ENCODE measurements at regions not wholly inside any gene's neighbourhood (a gene's known extent, or its start where the extent isn't known, plus 50 kb on each side); places are given as distances from the start of the nearest gene placed in this dataset.
"Not testable (repeated sequence)": the region's sequence is repeated elsewhere in the genome, so short reads cannot be mapped to it uniquely, and the experiment has no call there.

- ChIA-PET POLR2A (no interaction called here), CTCF (no interaction called here)
- TF ChIP-seq SP1 (IDR thresholded peaks at IDR 0.05) (no peak), FOXK2 (IDR thresholded peaks at IDR 0.05) (no peak), PKNOX1 (IDR thresholded peaks at IDR 0.05) (no peak), FOXA1 (IDR thresholded peaks at IDR 0.05) (no peak), L3MBTL2 (conservative IDR thresholded peaks at IDR 0.05) (no peak), ELF4 (IDR thresholded peaks at IDR 0.05) (no peak), FOXM1 (IDR thresholded peaks at IDR 0.05; ENCODE audit: borderline replicate concordance) (no peak), NFRKB (IDR thresholded peaks at IDR 0.05) (no peak), LEF1 (IDR thresholded peaks at IDR 0.05; ENCODE audit: borderline replicate concordance) (no peak), BHLHE40 (IDR thresholded peaks at IDR 0.05; ENCODE audit: borderline replicate concordance) (no peak), TARDBP (IDR thresholded peaks at IDR 0.05) (no peak), CTBP1 (IDR thresholded peaks at IDR 0.05; ENCODE audit: borderline replicate concordance) (no peak), ARNT (IDR thresholded peaks at IDR 0.05) (no peak), ZNF384 (IDR thresholded peaks at IDR 0.05) (no peak)
- no peak for DNase-seq (ENCODE audit: extremely low spot score)
These were observed 1804.3 kb upstream of the PCDH10 start for GRCh38 chr4:131344761-131345160.

- TF ChIP-seq NFRKB (IDR thresholded peaks at IDR 0.05) (no peak), LEF1 (IDR thresholded peaks at IDR 0.05; ENCODE audit: borderline replicate concordance) (no peak), ZNF384 (IDR thresholded peaks at IDR 0.05) (no peak), ELF4 (IDR thresholded peaks at IDR 0.05) (no peak), SUZ12 (IDR thresholded peaks at IDR 0.05) (no peak), SP1 (IDR thresholded peaks at IDR 0.05) (no peak), ARNT (IDR thresholded peaks at IDR 0.05) (no peak), CTBP1 (IDR thresholded peaks at IDR 0.05; ENCODE audit: borderline replicate concordance) (no peak), HDGF (IDR thresholded peaks at IDR 0.05; ENCODE audit: borderline replicate concordance) (no peak), L3MBTL2 (conservative IDR thresholded peaks at IDR 0.05) (no peak), BHLHE40 (IDR thresholded peaks at IDR 0.05; ENCODE audit: borderline replicate concordance) (no peak), FOXA1 (IDR thresholded peaks at IDR 0.05) (no peak), FOXM1 (IDR thresholded peaks at IDR 0.05; ENCODE audit: borderline replicate concordance) (no peak), PKNOX1 (IDR thresholded peaks at IDR 0.05) (no peak), TARDBP (IDR thresholded peaks at IDR 0.05) (no peak), FOXK2 (IDR thresholded peaks at IDR 0.05) (no peak)
- ChIA-PET POLR2A (no interaction called here), CTCF (no interaction called here)
- DNase-seq (ENCODE audit: extremely low spot score), result no peak
These were observed 1801.3 kb upstream of the PCDH10 start for GRCh38 chr4:131347816-131348215.

DNA sequence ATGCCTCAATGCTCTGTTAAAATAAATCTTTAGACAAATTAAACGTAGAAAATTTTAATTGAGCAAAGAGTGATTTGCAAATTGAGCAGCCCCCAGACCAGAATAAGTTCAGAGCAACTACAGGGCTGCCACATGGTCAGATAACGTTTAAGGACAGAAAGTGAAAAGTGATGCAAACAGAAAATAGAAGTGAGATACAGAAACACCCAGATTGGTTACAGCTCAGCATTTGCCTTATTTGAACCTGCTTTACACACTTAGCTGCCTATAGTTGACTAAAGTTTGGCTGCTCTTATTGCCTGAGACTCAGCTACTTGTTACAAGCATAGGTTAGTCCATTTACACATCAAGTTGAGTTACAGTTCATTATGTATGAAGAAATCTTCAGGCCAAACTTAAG lies 1800.8 kb upstream of the PCDH10 start:
- TF ChIP-seq SP1 (IDR thresholded peaks at IDR 0.05), result no peak
- TF ChIP-seq ELF4 (IDR thresholded peaks at IDR 0.05), result no peak
- no peak for TF ChIP-seq FOXK2 (IDR thresholded peaks at IDR 0.05)
- no peak for TF ChIP-seq PKNOX1 (IDR thresholded peaks at IDR 0.05)
- no peak for TF ChIP-seq ZNF384 (IDR thresholded peaks at IDR 0.05)
- TF ChIP-seq ARNT (IDR thresholded peaks at IDR 0.05), result no peak
- no peak for TF ChIP-seq BHLHE40 (IDR thresholded peaks at IDR 0.05; ENCODE audit: borderline replicate concordance)
- TF ChIP-seq LEF1 (IDR thresholded peaks at IDR 0.05; ENCODE audit: borderline replicate concordance), result no peak
- no peak for TF ChIP-seq L3MBTL2 (conservative IDR thresholded peaks at IDR 0.05)
- DNase-seq (ENCODE audit: extremely low spot score), result no peak
- ChIA-PET CTCF (no interaction called here), POLR2A (no interaction called here)

DNA sequence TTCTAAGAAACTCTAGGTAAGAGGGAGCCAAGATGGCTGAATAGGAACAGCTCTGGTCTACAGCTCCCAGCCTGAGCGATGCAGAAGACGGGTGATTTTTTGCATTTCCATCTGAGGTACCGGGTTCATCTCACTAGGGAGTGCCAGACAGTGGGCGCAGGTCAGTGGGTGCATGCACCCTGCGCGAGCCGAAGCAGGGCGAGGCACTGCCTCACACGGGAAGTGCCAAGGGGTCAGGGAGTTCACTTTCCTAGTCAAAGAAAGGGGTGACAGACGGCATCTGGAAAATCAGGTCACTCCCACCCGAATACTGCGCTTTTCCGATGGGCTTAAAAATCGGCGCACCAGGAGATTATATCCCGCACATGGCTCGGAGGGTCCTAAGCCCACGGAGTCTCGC lies 1796.7 kb upstream of the PCDH10 start:
- POLR2A ChIA-PET; DNase-seq (ENCODE audit: extremely low spot score); CTCF ChIA-PET: not testable (repeated sequence)

- no peak for TF ChIP-seq PKNOX1 (IDR thresholded peaks at IDR 0.05)
- no peak for TF ChIP-seq CTBP1 (IDR thresholded peaks at IDR 0.05; ENCODE audit: borderline replicate concordance)
- no peak for TF ChIP-seq BHLHE40 (IDR thresholded peaks at IDR 0.05; ENCODE audit: borderline replicate concordance)
- no peak for TF ChIP-seq ZNF384 (IDR thresholded peaks at IDR 0.05)
- TF ChIP-seq L3MBTL2 (conservative IDR thresholded peaks at IDR 0.05), result no peak
- TF ChIP-seq TARDBP (IDR thresholded peaks at IDR 0.05), result no peak
- no peak for TF ChIP-seq HDGF (IDR thresholded peaks at IDR 0.05; ENCODE audit: borderline replicate concordance)
- no peak for TF ChIP-seq FOXM1 (IDR thresholded peaks at IDR 0.05; ENCODE audit: borderline replicate concordance)
- no peak for TF ChIP-seq SP1 (IDR thresholded peaks at IDR 0.05)
- TF ChIP-seq SUZ12 (IDR thresholded peaks at IDR 0.05), result no peak
- no peak for TF ChIP-seq FOXK2 (IDR thresholded peaks at IDR 0.05)
- TF ChIP-seq ELF4 (IDR thresholded peaks at IDR 0.05), result no peak
- TF ChIP-seq LEF1 (IDR thresholded peaks at IDR 0.05; ENCODE audit: borderline replicate concordance), result no peak
- TF ChIP-seq FOXA1 (IDR thresholded peaks at IDR 0.05), result no peak
- ChIA-PET POLR2A (no interaction called here), CTCF (no interaction called here)
- DNase-seq (ENCODE audit: extremely low spot score), result no peak
These were observed 1782.4 kb upstream of the PCDH10 start for GRCh38 chr4:131366714-131367113.

DNA sequence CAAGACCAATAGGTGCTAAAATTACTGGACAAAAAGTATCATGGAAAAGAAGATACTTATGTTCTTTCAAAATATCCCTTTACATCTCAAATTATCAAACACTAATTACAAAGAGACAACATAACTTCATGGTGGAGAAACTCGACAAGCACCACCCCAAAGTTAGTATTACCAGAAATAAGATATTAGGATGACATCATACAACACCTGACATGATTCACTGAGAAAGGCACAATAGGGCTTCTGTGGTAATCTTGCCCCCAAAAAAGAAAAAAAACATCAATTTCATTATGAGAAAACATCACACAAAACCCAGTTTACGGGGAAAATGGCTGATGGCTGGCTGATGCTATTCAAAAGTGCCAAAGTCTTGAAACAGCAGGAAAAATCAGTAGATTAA lies 1781.7 kb upstream of the PCDH10 start:
- CTCF ChIA-PET, result no interaction called here
- TF ChIP-seq FOXM1 (IDR thresholded peaks at IDR 0.05; ENCODE audit: borderline replicate concordance), result no peak
- no peak for TF ChIP-seq SP1 (IDR thresholded peaks at IDR 0.05)
- no peak for TF ChIP-seq HDGF (IDR thresholded peaks at IDR 0.05; ENCODE audit: borderline replicate concordance)

More for the DNA sequence above, 1781.7 kb upstream of the PCDH10 start:
- POLR2A ChIA-PET, result no interaction called here
- no peak for DNase-seq (ENCODE audit: extremely low spot score)

Data from HEK293T (cell line).